ENCODE measurements at regions not wholly inside any gene's neighbourhood (a gene's known extent, or its start where the extent isn't known, plus 50 kb on each side); places are given as distances from the start of the nearest gene placed in this dataset.

DNA sequence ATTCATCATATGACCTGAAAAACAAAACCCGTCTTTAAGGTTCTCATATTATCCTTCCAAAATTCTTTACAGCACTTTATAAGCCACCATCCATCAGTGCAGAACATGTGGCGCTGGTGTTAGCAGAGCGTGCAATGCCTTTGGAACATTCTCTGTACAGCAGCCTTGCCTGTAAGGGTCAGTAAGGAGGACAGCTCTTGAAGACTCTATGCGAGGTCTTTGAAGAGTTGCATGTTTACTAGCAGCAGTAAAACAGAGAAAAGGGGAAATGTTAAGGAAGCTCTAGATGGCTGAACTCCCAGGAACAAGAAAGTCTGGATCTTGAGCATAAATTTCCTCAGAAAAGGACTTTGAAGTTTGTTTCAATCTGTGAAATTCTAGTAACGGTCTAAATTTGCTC lies 365.6 kb downstream of the DUSP10 start:
- no peaks in the 10 kb centered on the region for H3K4me1 ChIP-seq (ENCODE audit: control insufficient read depth, insufficient read depth, low read length)
- DNase-seq (ENCODE audit: low read depth, low spot score), result no peak
- no peak overlapping the region for H3K4me2 ChIP-seq (ENCODE audit: control insufficient read depth, insufficient read depth)
- H3K79me2 ChIP-seq (ENCODE audit: control insufficient read depth, insufficient read depth, low read length), result no peaks in the 10 kb centered on the region
- CTCF ChIA-PET, result no interaction called here
- no TSS peak for BruUV-seq (replicated peaks)
- 17% methylated on average over 5 of the region's 5 CpGs for WGBS (ENCODE audit: insufficient coverage, insufficient replicate concordance, low lambda C conversion rate, missing lambda C conversion rate)
- H3K9ac ChIP-seq (ENCODE audit: control insufficient read depth, insufficient read depth, low read length), result no peak overlapping the region
- in situ Hi-C loops (cut with MboI) (no loop called here), intact Hi-C loops (cut with micrococcal nuclease; ENCODE audit: unreplicated experiment) (no loop called here)
- TF ChIP-seq SREBF2 (IDR thresholded peaks at IDR 0.05; ENCODE audit: low read length) (no peak), POU2F2 (IDR thresholded peaks at IDR 0.05; ENCODE audit: borderline replicate concordance, low read depth, low read length) (no peak), PAX5 (IDR thresholded peaks at IDR 0.05; ENCODE audit: borderline replicate concordance, low read depth, low read length) (no peak), SREBF1 (IDR thresholded peaks at IDR 0.05; ENCODE audit: low read length) (no peak), SMC3 (IDR thresholded peaks at IDR 0.05; ENCODE audit: borderline replicate concordance, low read length) (no peak), TARDBP (IDR thresholded peaks at IDR 0.05; ENCODE audit: borderline replicate concordance) (no peak), ZSCAN29 (IDR thresholded peaks at IDR 0.05) (no peak)
- no peak for ATAC-seq
- H3K4me3 ChIP-seq, result no peak overlapping the region
- no peak for FAIRE-seq
- H3K36me3 ChIP-seq (ENCODE audit: control insufficient read depth in 2 of 2, insufficient read depth in 2 of 2, low read length in 1 of 2), result no peaks in the 10 kb centered on the region
- H2AFZ ChIP-seq (ENCODE audit: control insufficient read depth, low read depth, low read length), result no peak overlapping the region
- no peaks in the 10 kb centered on the region for H4K20me1 ChIP-seq (ENCODE audit: control insufficient read depth, insufficient read depth)
- no peaks in the 10 kb centered on the region for H3K27me3 ChIP-seq (replicated peaks in 1 of 2; ENCODE audit: control insufficient read depth in 2 of 2, insufficient read depth in 2 of 2, low read length in 1 of 2)
- H3K27ac ChIP-seq (ENCODE audit: control insufficient read depth, insufficient read depth), result no peak overlapping the region
- POLR2A ChIA-PET, result no interaction called here
- RAD21 ChIA-PET (ENCODE audit: unreplicated experiment), result no interaction called here
- SMC1A ChIA-PET (ENCODE audit: uncharacterized antibody, unreplicated experiment), result no interaction called here
- H3K9me3 ChIP-seq (replicated peaks; ENCODE audit: control insufficient read depth, insufficient read depth, low read length), result no peaks in the 10 kb centered on the region

DNA sequence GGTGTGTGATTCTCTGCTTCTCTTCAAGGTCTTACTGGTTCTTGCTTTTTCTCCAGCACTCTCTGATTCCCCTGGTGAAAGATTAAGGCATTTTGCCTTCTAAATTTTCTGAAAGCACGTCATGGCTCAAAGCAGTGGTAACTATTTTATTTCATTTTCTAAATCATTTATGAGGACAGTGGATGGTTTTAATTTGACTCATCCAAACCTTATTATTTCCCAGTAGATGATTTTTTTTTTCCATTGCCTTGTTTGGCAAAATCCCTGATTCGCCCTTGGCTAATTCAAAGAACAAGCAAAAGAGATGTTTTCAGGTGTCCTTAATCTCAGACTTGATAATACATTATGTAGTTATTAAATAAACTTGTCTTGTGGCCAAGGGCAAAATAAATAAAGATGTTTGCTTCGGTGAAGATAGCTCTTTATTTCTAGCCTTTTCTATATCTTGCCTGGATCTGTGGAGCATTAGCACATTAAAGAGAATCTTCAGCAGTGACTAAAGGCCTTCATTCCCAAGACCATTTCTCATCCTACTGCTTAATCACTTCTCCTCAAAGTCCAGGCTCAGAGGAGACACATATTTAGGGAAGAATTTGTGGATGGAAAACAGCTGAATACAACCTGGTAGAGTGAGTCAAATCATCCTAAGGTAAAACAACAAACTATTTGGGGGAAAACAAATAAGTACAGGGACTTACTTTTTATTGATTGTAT lies 359.8 kb downstream of the DUSP10 start:
- FAIRE-seq (no peak), ATAC-seq (no peak), DNase-seq (ENCODE audit: low read depth, low spot score) (no peak)
- ChIA-PET POLR2A (no interaction called here), CTCF (interaction anchor here (0.7 kb wide), 1 partner anchor 185 kb away, joined by 3 read pairs; no protein-coding TSS in a partner anchor), SMC1A (ENCODE audit: uncharacterized antibody, unreplicated experiment) (no interaction called here), RAD21 (ENCODE audit: unreplicated experiment) (no interaction called here)
- Histone ChIP-seq H3K9ac (ENCODE audit: control insufficient read depth, insufficient read depth, low read length) (no peak overlapping the region), H3K27me3 (replicated peaks in 1 of 2; ENCODE audit: control insufficient read depth in 2 of 2, insufficient read depth in 2 of 2, low read length in 1 of 2) (no peaks in the 10 kb centered on the region; a peak in 1 of 4 replicates), H3K4me1 (ENCODE audit: control insufficient read depth, insufficient read depth, low read length) (no peaks in the 10 kb centered on the region), H4K20me1 (ENCODE audit: control insufficient read depth, insufficient read depth) (no peaks in the 10 kb centered on the region), H2AFZ (ENCODE audit: control insufficient read depth, low read depth, low read length) (no peak overlapping the region), H3K27ac (ENCODE audit: control insufficient read depth, insufficient read depth) (no peak overlapping the region), H3K36me3 (ENCODE audit: control insufficient read depth in 2 of 2, insufficient read depth in 2 of 2, low read length in 1 of 2) (no peaks in the 10 kb centered on the region), H3K4me2 (ENCODE audit: control insufficient read depth, insufficient read depth) (no peak overlapping the region), H3K9me3 (replicated peaks; ENCODE audit: control insufficient read depth, insufficient read depth, low read length) (no peaks in the 10 kb centered on the region), H3K4me3 (no peak overlapping the region), H3K79me2 (ENCODE audit: control insufficient read depth, insufficient read depth, low read length) (no peaks in the 10 kb centered on the region)
- BruUV-seq (replicated peaks), result no TSS peak
- intact Hi-C loops (cut with micrococcal nuclease; ENCODE audit: unreplicated experiment), result no loop called here
- WGBS (ENCODE audit: insufficient coverage, insufficient replicate concordance, low lambda C conversion rate, missing lambda C conversion rate), result 0% methylated on average over 3 of the region's 3 CpGs
- in situ Hi-C loops (cut with MboI), result no loop called here
- TF ChIP-seq, protein P1, sequence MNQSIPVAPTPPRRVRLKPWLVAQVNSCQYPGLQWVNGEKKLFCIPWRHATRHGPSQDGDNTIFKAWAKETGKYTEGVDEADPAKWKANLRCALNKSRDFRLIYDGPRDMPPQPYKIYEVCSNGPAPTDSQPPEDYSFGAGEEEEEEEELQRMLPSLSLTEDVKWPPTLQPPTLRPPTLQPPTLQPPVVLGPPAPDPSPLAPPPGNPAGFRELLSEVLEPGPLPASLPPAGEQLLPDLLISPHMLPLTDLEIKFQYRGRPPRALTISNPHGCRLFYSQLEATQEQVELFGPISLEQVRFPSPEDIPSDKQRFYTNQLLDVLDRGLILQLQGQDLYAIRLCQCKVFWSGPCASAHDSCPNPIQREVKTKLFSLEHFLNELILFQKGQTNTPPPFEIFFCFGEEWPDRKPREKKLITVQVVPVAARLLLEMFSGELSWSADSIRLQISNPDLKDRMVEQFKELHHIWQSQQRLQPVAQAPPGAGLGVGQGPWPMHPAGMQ (IDR thresholded peaks at IDR 0.05; ENCODE audit: borderline replicate concordance), result no peak
- TF ChIP-seq, protein P2, sequence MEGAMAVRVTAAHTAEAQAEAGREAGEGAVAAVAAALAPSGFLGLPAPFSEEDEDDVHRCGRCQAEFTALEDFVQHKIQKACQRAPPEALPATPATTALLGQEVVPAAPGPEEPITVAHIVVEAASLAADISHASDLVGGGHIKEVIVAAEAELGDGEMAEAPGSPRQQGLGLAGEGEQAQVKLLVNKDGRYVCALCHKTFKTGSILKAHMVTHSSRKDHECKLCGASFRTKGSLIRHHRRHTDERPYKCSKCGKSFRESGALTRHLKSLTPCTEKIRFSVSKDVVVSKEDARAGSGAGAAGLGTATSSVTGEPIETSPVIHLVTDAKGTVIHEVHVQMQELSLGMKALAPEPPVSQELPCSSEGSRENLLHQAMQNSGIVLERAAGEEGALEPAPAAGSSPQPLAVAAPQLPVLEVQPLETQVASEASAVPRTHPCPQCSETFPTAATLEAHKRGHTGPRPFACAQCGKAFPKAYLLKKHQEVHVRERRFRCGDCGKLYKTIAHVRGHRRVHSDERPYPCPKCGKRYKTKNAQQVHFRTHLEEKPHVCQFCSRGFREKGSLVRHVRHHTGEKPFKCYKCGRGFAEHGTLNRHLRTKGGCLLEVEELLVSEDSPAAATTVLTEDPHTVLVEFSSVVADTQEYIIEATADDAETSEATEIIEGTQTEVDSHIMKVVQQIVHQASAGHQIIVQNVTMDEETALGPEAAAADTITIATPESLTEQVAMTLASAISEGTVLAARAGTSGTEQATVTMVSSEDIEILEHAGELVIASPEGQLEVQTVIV (IDR thresholded peaks at IDR 0.05; ENCODE audit: borderline replicate concordance, partially characterized antibody), result no peak
- TF ChIP-seq YBX1 (IDR thresholded peaks at IDR 0.05), result no peak
- TF ChIP-seq IRF4 (IDR thresholded peaks at IDR 0.05; ENCODE audit: low read depth, low read length), result no peak
- TF ChIP-seq BMI1 (IDR thresholded peaks at IDR 0.05; ENCODE audit: borderline replicate concordance), result no peak
- no peak for TF ChIP-seq FOXK2 (IDR thresholded peaks at IDR 0.05)
- TF ChIP-seq, protein P3, sequence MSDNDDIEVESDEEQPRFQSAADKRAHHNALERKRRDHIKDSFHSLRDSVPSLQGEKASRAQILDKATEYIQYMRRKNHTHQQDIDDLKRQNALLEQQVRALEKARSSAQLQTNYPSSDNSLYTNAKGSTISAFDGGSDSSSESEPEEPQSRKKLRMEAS (IDR thresholded peaks at IDR 0.05; ENCODE audit: low read depth, low read length), result no peak
- no peak for TF ChIP-seq FOXM1 (IDR thresholded peaks at IDR 0.05; ENCODE audit: low read depth, low read length)
